MM.1S (cell line): ENCODE measurements at regions not wholly inside any gene's neighbourhood (a gene's known extent, or its start where the extent isn't known, plus 50 kb on each side); places are given as distances from the start of the nearest gene placed in this dataset.

Experiments used
- DNase-seq: peaks from one replicate; pipeline ENCODE4 v3.0.0-alpha.2; 2015
- H2AFZ ChIP-seq: fragments of 300-600 bp; sonication (generic); 2 replicates; pipeline ENCODE4 v1.6.0; 2016; ENCODE audit warnings: antibody characterized with exemption, low read length
- H3F3A ChIP-seq: fragments of 300-600 bp; sonication (generic); 2 replicates; pipeline ENCODE4 v1.6.1; 2016; ENCODE audit warnings: mild to moderate bottlenecking, antibody characterized with exemption, low read length, moderate library complexity, mixed read lengths; ENCODE audit not compliant: insufficient read depth
- H3K27ac ChIP-seq: fragments of 300-600 bp; sonication (generic); 2 replicates; pipeline ENCODE4 v1.5.1; 2016; ENCODE audit warnings: mild to moderate bottlenecking, low read length
- H3K27me3 ChIP-seq: fragments of 300-600 bp; sonication (generic); replicated peaks from 2 replicates; pipeline ENCODE4 v1.6.0; 2016; ENCODE audit warnings: low read length; ENCODE audit not compliant: insufficient read depth
- H3K36me3 ChIP-seq: fragments of 300-600 bp; sonication (generic); replicated peaks from 2 replicates; pipeline ENCODE4 v1.6.1; 2016; ENCODE audit warnings: mild to moderate bottlenecking, low read length, mixed read lengths; ENCODE audit not compliant: insufficient read depth
- H3K4me1 ChIP-seq: fragments of 300-600 bp; sonication (generic); 2 replicates; pipeline ENCODE4 v1.6.1; 2016; ENCODE audit warnings: low read length, mixed read lengths
- H3K4me2 ChIP-seq: fragments of 300-600 bp; sonication (generic); 2 replicates; pipeline ENCODE4 v1.6.0; 2016; ENCODE audit warnings: low read depth, low read length
- H3K4me3 ChIP-seq: fragments of 300-600 bp; sonication (generic); 2 replicates; pipeline ENCODE4 v1.5.1; 2016; ENCODE audit warnings: low read length, mixed read lengths
- H3K79me2 ChIP-seq: fragments of 300-600 bp; sonication (generic); 2 replicates; pipeline ENCODE4 v1.6.1; 2016; ENCODE audit warnings: mixed run types, low read length, mixed read lengths
- H3K9ac ChIP-seq: fragments of 300-600 bp; sonication (generic); 2 replicates; pipeline ENCODE4 v1.6.1; 2016; ENCODE audit warnings: low read length, mixed read lengths
- H3K9me2 ChIP-seq: fragments of 300-600 bp; sonication (generic); replicated peaks from 2 replicates; pipeline ENCODE4 v1.6.1; 2016; ENCODE audit warnings: mild to moderate bottlenecking, low read length, mixed read lengths; ENCODE audit not compliant: insufficient read depth
- H3K9me3 ChIP-seq: fragments of 300-600 bp; sonication (generic); replicated peaks from 2 replicates; pipeline ENCODE4 v1.6.1; 2016; ENCODE audit warnings: mild to moderate bottlenecking, low read length, mixed read lengths; ENCODE audit not compliant: insufficient read depth
- H4K20me1 ChIP-seq: fragments of 300-600 bp; sonication (generic); 2 replicates; pipeline ENCODE4 v1.6.1; 2016; ENCODE audit warnings: mild to moderate bottlenecking, low read length, moderate library complexity, mixed read lengths; ENCODE audit not compliant: insufficient read depth
- EZH2 ChIP-seq: fragments of 300-600 bp; sonication (generic); optimal IDR thresholded peaks from 2 replicates; pipeline ENCODE3; 2017; ENCODE audit warnings: low read depth, mild to moderate bottlenecking, antibody characterized with exemption, low read length, mixed read lengths
- EZH2phosphoT487 ChIP-seq: fragments of 300-600 bp; sonication (generic); IDR thresholded peaks from 2 replicates; pipeline ENCODE4 v1.6.1; 2018; ENCODE audit warnings: antibody characterized with exemption, low read length
- TF ChIP-seq, protein P1 (sequence below): fragments of 300-600 bp; sonication (generic); IDR thresholded peaks from 2 replicates; pipeline ENCODE4 v1.5.1; 2016; ENCODE audit warnings: antibody characterized with exemption, low read length, mixed read lengths

DNA sequence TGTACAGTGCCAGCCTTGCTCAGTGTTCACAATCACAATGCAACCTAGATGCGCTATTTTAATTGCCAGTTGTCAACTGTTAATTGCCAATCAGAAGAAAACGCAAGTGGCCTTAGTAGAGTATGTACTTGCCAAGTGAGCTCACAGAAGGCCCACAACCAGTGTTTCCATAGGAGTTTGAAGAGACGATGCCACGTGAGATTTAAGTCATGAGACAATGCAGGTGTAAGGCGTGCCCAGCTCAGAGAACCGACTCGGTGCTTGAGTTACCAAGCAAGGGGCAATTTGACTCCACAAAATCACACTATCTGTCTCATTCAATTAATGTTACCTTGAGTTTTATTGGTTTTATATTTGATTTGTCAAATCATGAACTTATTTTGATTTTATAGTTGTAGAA is 65.6 kb downstream of the TEX35 start:
- peaks cover 18% of the 10 kb centered on the region; the same call in 1 of the 2 replicates for H3K79me2 ChIP-seq

DNA sequence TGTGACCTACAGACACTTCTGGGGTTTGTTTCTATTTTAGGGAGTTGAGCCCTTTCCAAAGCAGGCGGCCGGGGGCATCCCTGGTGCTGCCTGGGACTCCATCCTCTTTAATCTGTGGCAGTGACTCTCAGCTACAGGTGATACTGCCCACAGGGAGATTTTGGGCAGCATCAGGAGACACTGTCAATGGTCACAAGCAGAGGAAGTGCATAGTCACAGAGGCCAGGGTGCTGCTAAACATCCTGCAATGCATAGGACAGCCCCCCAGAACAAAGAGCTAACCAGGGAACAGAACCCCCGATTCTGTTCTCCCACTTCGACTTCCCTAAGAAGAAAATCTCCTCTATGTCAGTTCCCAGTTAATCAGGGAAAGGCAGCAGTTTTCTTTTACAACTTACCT is 66.2 kb downstream of the TEX35 start:
- peak overlapping the region; percentile 45 for H3K4me3 ChIP-seq
- TF ChIP-seq EZH2phosphoT487, result no peak
- TF ChIP-seq, protein P1, sequence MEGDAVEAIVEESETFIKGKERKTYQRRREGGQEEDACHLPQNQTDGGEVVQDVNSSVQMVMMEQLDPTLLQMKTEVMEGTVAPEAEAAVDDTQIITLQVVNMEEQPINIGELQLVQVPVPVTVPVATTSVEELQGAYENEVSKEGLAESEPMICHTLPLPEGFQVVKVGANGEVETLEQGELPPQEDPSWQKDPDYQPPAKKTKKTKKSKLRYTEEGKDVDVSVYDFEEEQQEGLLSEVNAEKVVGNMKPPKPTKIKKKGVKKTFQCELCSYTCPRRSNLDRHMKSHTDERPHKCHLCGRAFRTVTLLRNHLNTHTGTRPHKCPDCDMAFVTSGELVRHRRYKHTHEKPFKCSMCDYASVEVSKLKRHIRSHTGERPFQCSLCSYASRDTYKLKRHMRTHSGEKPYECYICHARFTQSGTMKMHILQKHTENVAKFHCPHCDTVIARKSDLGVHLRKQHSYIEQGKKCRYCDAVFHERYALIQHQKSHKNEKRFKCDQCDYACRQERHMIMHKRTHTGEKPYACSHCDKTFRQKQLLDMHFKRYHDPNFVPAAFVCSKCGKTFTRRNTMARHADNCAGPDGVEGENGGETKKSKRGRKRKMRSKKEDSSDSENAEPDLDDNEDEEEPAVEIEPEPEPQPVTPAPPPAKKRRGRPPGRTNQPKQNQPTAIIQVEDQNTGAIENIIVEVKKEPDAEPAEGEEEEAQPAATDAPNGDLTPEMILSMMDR, result no peak
- no peak for TF ChIP-seq EZH2
- H4K20me1 ChIP-seq, result no peaks in the 10 kb centered on the region
- no peaks in the 10 kb centered on the region for H3K27me3 ChIP-seq
- peak overlapping the region; percentile 55 for H2AFZ ChIP-seq
- DNase-seq, result no peak
- no peaks in the 10 kb centered on the region for H3K9me3 ChIP-seq
- peak overlapping the region; percentile 85 for H3K27ac ChIP-seq
- H3K4me2 ChIP-seq, result peak overlapping the region; percentile 70
- no peaks in the 10 kb centered on the region for H3K36me3 ChIP-seq
- H3F3A ChIP-seq, result peaks cover 46% of the 10 kb centered on the region
- H3K9me2 ChIP-seq, result no peaks in the 10 kb centered on the region
- peaks cover 18% of the 10 kb centered on the region; the same call in 1 of the 2 replicates for H3K79me2 ChIP-seq
- H3K9ac ChIP-seq, result peak overlapping the region; percentile 50
- H3K4me1 ChIP-seq, result peaks cover 80% of the 10 kb centered on the region

More for the DNA sequence above, 65.6 kb downstream of the TEX35 start:
- Histone ChIP-seq H3K9me2 (no peaks in the 10 kb centered on the region), H3K36me3 (no peaks in the 10 kb centered on the region), H3K9ac (peak overlapping the region; percentile 50), H3K27ac (peak overlapping the region; percentile 85), H4K20me1 (no peaks in the 10 kb centered on the region), H3K4me2 (peak overlapping the region; percentile 70), H3K4me3 (peak overlapping the region; percentile 45), H3K9me3 (no peaks in the 10 kb centered on the region), H2AFZ (peak overlapping the region; percentile 55), H3K27me3 (no peaks in the 10 kb centered on the region), H3F3A (peaks cover 46% of the 10 kb centered on the region), H3K4me1 (peaks cover 79% of the 10 kb centered on the region)
- peak; percentile 86 for DNase-seq
- no peak for TF ChIP-seq EZH2phosphoT487

DNA sequence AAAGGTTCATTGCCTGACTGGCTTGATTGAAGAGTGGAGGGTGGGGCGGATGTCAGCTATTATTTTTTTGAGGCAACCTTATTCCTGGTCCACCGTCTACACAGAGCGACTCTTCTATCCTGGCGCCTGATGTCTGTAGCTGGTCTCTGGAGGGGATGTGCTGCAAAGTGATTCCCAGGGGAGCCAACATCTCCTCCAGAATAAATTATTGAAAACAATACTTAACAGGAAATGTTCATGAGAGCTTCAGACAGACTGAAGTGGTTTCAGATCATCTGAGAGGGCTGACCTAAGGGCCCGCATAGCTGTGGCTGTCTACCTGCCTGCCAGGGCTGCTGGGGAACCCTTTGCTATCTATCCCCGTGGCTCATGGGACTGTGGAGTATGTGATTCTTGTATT is 66.7 kb downstream of the TEX35 start:
- TF ChIP-seq EZH2phosphoT487 (no peak), EZH2 (no peak)
- TF ChIP-seq, protein P1, result no peak
- peaks cover 46% of the 10 kb centered on the region for H3F3A ChIP-seq
- peak overlapping the region; percentile 45 for H3K4me3 ChIP-seq

DNA sequence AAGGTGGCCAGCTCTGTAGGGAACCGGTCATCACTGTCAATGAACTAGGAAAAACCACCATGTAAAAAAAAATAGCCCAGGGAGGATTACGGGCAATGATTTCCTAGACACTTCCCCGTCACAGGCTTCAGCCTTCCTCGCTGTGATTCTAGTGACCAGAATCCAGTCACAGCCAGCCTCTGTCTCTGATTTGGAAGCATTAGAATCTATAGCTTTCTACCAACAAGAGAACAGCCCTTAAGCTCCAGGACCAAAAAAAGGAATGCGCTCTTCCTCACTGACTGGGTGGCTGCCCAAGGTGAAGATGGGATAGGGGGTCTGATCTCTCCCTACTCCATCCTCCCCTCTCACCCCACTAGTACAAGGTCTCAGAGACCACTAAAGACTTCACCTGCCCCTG is 67.2 kb downstream of the TEX35 start:
- H3K9ac ChIP-seq, result peak overlapping the region; percentile 50
- H3K9me3 ChIP-seq, result no peaks in the 10 kb centered on the region
- H3K79me2 ChIP-seq, result peaks cover 18% of the 10 kb centered on the region; the same call in 1 of the 2 replicates
- H3K4me2 ChIP-seq, result peak overlapping the region; percentile 70
- peak overlapping the region; percentile 55 for H2AFZ ChIP-seq
- H3K9me2 ChIP-seq, result no peaks in the 10 kb centered on the region
- peak overlapping the region; percentile 1; the same call in 1 of the 2 replicates for H3K4me3 ChIP-seq
- DNase-seq, result no peak
- H3K27me3 ChIP-seq, result no peaks in the 10 kb centered on the region
- peak overlapping the region; percentile 85 for H3K27ac ChIP-seq
- TF ChIP-seq EZH2 (no peak), EZH2phosphoT487 (no peak)
- TF ChIP-seq, protein P1, result no peak
- H4K20me1 ChIP-seq, result no peaks in the 10 kb centered on the region
- H3K36me3 ChIP-seq, result no peaks in the 10 kb centered on the region
- H3K4me1 ChIP-seq, result peaks cover 80% of the 10 kb centered on the region
- H3F3A ChIP-seq, result peaks cover 46% of the 10 kb centered on the region

More for the DNA sequence above, 66.7 kb downstream of the TEX35 start:
- no peaks in the 10 kb centered on the region for H3K9me3 ChIP-seq
- H3K4me2 ChIP-seq, result peak overlapping the region; percentile 70
- peaks cover 18% of the 10 kb centered on the region; the same call in 1 of the 2 replicates for H3K79me2 ChIP-seq
- no peaks in the 10 kb centered on the region for H3K27me3 ChIP-seq
- no peaks in the 10 kb centered on the region for H3K36me3 ChIP-seq
- H3K9ac ChIP-seq, result peak overlapping the region; percentile 50
- peaks cover 80% of the 10 kb centered on the region for H3K4me1 ChIP-seq
- peak; percentile 88 for DNase-seq
- peak overlapping the region; percentile 85 for H3K27ac ChIP-seq
- H4K20me1 ChIP-seq, result no peaks in the 10 kb centered on the region
- no peaks in the 10 kb centered on the region for H3K9me2 ChIP-seq
- H2AFZ ChIP-seq, result peak overlapping the region; percentile 55
